Astrocyte of the spinal cord (primary cell): ENCODE measurements at regions not wholly inside any gene's neighbourhood (a gene's known extent, or its start where the extent isn't known, plus 50 kb on each side); places are given as distances from the start of the nearest gene placed in this dataset.
A peak's percentile ranks its signal among the peaks of the same experiment; 100 is the strongest.

Source experiments
- DNase-seq: peaks from one replicate; pipeline ENCODE4 v3.0.0; 2011; ENCODE audit warnings: low read depth, low spot score
- H3K4me3 ChIP-seq: 2 replicates; pipeline ENCODE4 v1.5.1; 2011; ENCODE audit warnings: low read depth, mild to moderate bottlenecking, low read length, moderate library complexity
- in situ Hi-C: cut with HindIII; loops from 2 replicates; pipeline ENCODE4 v1.10.0; 2017; ENCODE audit warnings: low sequenced_read_pairs
- TF ChIP-seq, protein P1 (sequence below): IDR thresholded peaks from 2 replicates; pipeline ENCODE4 v1.5.1; 2012; ENCODE audit warnings: low read depth, mild to moderate bottlenecking, low read length, inconsistent platforms

- DNase-seq: no peak
- TF ChIP-seq, protein P1, sequence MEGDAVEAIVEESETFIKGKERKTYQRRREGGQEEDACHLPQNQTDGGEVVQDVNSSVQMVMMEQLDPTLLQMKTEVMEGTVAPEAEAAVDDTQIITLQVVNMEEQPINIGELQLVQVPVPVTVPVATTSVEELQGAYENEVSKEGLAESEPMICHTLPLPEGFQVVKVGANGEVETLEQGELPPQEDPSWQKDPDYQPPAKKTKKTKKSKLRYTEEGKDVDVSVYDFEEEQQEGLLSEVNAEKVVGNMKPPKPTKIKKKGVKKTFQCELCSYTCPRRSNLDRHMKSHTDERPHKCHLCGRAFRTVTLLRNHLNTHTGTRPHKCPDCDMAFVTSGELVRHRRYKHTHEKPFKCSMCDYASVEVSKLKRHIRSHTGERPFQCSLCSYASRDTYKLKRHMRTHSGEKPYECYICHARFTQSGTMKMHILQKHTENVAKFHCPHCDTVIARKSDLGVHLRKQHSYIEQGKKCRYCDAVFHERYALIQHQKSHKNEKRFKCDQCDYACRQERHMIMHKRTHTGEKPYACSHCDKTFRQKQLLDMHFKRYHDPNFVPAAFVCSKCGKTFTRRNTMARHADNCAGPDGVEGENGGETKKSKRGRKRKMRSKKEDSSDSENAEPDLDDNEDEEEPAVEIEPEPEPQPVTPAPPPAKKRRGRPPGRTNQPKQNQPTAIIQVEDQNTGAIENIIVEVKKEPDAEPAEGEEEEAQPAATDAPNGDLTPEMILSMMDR: no peak
- H3K4me3 ChIP-seq: no peak overlapping the region
- in situ Hi-C loops: no loop called here
Observed at GRCh38 chr2:150571121-150571520, 83.7 kb upstream of the RND3 start.

DNA sequence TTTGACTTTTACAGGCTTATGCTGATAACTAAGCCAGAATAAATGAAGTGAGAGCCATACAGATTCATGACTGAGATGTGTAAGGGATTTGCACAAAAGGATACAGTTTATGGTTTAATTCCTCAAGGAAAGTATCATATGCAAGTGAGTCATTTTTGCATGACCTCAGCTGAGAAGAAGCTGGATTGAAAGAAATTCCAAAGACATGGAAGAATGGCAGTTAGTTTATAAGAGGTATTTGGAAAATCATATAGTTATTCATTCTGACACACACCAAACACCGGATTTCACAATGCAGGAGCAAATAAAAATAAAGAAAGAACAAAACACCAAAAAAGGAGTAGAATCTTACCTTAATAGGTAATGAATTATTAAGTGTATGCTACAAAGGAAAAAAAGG is 83.2 kb upstream of the RND3 start:
- in situ Hi-C loops: no loop called here
- peak; percentile 75 for DNase-seq
- no peak overlapping the region for H3K4me3 ChIP-seq
- TF ChIP-seq, protein P1: no peak

DNA sequence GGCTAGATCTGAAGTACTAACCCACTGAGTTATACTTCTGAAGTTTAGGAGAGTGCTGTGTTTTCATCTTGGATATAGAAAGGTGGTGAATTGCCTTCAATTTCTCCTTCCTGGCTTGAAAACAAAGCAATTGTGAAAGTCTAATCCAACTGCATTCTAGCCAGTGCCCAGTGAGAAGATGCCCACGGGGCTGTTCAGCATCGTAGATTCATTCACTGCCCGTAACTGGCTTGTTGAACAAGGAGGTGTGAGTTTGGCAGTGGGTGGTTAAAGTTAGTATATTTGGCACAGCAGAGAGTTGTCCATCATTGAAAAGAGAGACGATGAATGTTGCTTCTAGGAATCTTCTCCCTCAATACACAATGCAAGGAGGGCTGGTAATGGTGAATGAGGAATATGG is 82.3 kb upstream of the RND3 start:
- H3K4me3 ChIP-seq: no peak overlapping the region
- no peak for DNase-seq
- TF ChIP-seq, protein P1: no peak
- in situ Hi-C loops: no loop called here

GRCh38 chr2:150567771-150568301 is 80.4 kb upstream of the RND3 start:
- DNase-seq: no peak
- in situ Hi-C loops: no loop called here
- TF ChIP-seq, protein P1: no peak
- no peak overlapping the region for H3K4me3 ChIP-seq

DNA sequence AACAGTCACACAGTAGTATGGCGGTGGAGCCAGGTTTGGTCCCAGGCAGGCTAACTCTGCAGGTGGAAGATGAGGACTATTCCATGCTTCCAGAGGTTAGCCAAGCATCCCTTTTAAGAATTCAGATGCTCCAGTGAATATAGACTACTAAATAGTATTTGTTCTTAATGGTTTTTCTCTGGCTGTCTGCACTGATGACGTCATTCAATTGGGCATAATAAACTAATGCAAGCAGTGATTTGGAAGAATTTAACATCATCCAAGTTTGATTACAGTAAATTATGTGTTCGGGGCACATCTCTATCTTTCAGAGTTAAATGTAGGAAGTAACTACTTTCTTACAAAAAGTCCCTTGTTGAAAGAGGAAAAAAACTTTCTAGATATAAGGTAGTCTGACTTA is 78.8 kb upstream of the RND3 start:
- no peak for DNase-seq
- in situ Hi-C loops: no loop called here
- no peak overlapping the region for H3K4me3 ChIP-seq
- TF ChIP-seq, protein P1: no peak

DNA sequence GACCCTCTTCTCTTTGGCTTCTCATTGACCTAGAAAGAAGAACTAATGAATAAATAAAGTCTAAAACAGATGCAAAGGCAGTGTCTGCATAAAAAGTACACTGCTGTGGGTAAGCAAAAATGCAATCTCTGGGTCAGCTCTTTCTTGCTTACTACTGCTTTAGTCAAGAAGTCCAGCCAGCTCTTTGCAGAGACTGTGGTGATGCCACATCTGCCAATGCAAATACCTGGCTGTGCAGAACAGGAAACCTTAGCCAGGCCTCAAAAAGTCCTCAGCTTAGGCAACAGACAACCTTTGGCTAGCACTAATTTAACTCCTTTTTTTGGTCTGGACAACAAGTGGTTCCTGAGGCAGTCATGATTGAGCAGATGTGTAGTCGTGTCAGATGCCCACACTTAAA is 73.6 kb upstream of the RND3 start:
- in situ Hi-C loops: no loop called here
- DNase-seq: no peak
- TF ChIP-seq, protein P1: no peak
- no peak overlapping the region for H3K4me3 ChIP-seq
